ENCODE measurements at regions not wholly inside any gene's neighbourhood (a gene's known extent, or its start where the extent isn't known, plus 50 kb on each side); places are given as distances from the start of the nearest gene placed in this dataset.

GRCh38 chr19:29409076-29409862 lies 116.5 kb upstream of the VSTM2B start:
- TF ChIP-seq CTCF (IDR thresholded peaks at IDR 0.05) (no peak), BCL3 (IDR thresholded peaks at IDR 0.05) (no peak), MAX (IDR thresholded peaks at IDR 0.05) (no peak), POLR2AphosphoS2 (conservative IDR thresholded peaks at IDR 0.05; ENCODE audit: low read length) (no peak), RAD21 (conservative IDR thresholded peaks at IDR 0.05 in 1 of 2, IDR thresholded peaks at IDR 0.05 in 1 of 2) (no peak), ESRRA (IDR thresholded peaks at IDR 0.05; ENCODE audit: borderline replicate concordance, low read length) (no peak)

All from A549 (cell line).